SK-N-SH treated with all-trans-retinoic acid at 6 μM for 48 hours (cell line): ENCODE measurements at regions not wholly inside any gene's neighbourhood (a gene's known extent, or its start where the extent isn't known, plus 50 kb on each side); places are given as distances from the start of the nearest gene placed in this dataset.

Source experiments
- ATAC-seq: fragments of 200-7000 bp; cut with Tn5 transposase; 3 replicates; pipeline ENCODE4 v1.9.1; 2020; ENCODE audit warnings: mild to moderate bottlenecking, moderate library complexity
- BACH2 ChIP-seq: fragments of 250-450 bp; sonication (Bioruptor Pico); IDR thresholded peaks from 2 replicates; pipeline ENCODE4 v1.9.0; 2021; ENCODE audit warnings: mild to moderate bottlenecking, borderline replicate concordance
- CSDC2 ChIP-seq: fragments of 250-450 bp; sonication (Bioruptor Pico); IDR thresholded peaks from 2 replicates; pipeline ENCODE4 v1.5.0; 2020; ENCODE audit warnings: mild to moderate bottlenecking, moderate library complexity
- GLIS3 ChIP-seq: fragments of 250-450 bp; sonication (Bioruptor Pico); IDR thresholded peaks from 2 replicates; pipeline ENCODE4 v1.5.0; 2020; ENCODE audit warnings: mild to moderate bottlenecking, moderate library complexity
- ISL1 ChIP-seq: fragments of 250-450 bp; sonication (Bioruptor Pico); IDR thresholded peaks from 2 replicates; pipeline ENCODE4 v2.1.2; 2022; ENCODE audit warnings: mild to moderate bottlenecking, moderate library complexity
- OSR1 ChIP-seq: fragments of 250-450 bp; sonication (Bioruptor Pico); IDR thresholded peaks from 2 replicates; pipeline ENCODE4 v1.8.0; 2022; ENCODE audit warnings: moderate library complexity, mild to moderate bottlenecking, inconsistent platforms
- TCF4 ChIP-seq: fragments of 250-450 bp; sonication (Bioruptor Pico); IDR thresholded peaks from 2 replicates; pipeline ENCODE4 v1.8.0; 2021; ENCODE audit warnings: mild to moderate bottlenecking, moderate library complexity, borderline replicate concordance
- TOX ChIP-seq: fragments of 250-450 bp; sonication (Bioruptor Pico); IDR thresholded peaks from 2 replicates; pipeline ENCODE4 v1.8.0; 2021; ENCODE audit warnings: mild to moderate bottlenecking, moderate library complexity, borderline replicate concordance
- ZC3H10 ChIP-seq: fragments of 250-450 bp; sonication (Bioruptor Pico); IDR thresholded peaks from 2 replicates; pipeline ENCODE4 v1.5.1; 2021; ENCODE audit warnings: mild to moderate bottlenecking, moderate library complexity
- ZFP3 ChIP-seq: fragments of 250-450 bp; sonication (Bioruptor Pico); IDR thresholded peaks from 2 replicates; pipeline ENCODE4 v1.5.0; 2020; ENCODE audit warnings: mild to moderate bottlenecking, moderate library complexity
- ZNF565 ChIP-seq: fragments of 450-650 bp; formaldehyde crosslinking; conservative IDR thresholded peaks from 2 replicates; pipeline ENCODE4 v1.5.0; 2020; ENCODE audit warnings: low read depth, mild to moderate bottlenecking, moderate library complexity
- TF ChIP-seq, protein P1 (sequence below): fragments of 250-450 bp; sonication (Bioruptor Pico); IDR thresholded peaks from 2 replicates; pipeline ENCODE4 v1.5.1; 2021; ENCODE audit warnings: mild to moderate bottlenecking, moderate library complexity
- TF ChIP-seq, protein P2 (sequence below): fragments of 250-450 bp; sonication (Bioruptor Pico); IDR thresholded peaks from 2 replicates; pipeline ENCODE4 v1.5.0; 2020; ENCODE audit warnings: mild to moderate bottlenecking, moderate library complexity
- TF ChIP-seq, protein P3 (sequence below): fragments of 250-450 bp; sonication (Bioruptor Pico); IDR thresholded peaks from 2 replicates; pipeline ENCODE4 v1.8.0; 2021; ENCODE audit warnings: low read depth, mild to moderate bottlenecking, moderate library complexity, borderline replicate concordance
- TF ChIP-seq, protein P4 (sequence below): fragments of 250-450 bp; sonication (Bioruptor Pico); IDR thresholded peaks from 2 replicates; pipeline ENCODE4 v1.5.1; 2020; ENCODE audit warnings: low read depth, mild to moderate bottlenecking, moderate library complexity
- TF ChIP-seq, protein P5 (sequence below): fragments of 250-450 bp; sonication (Bioruptor Pico); IDR thresholded peaks from 2 replicates; pipeline ENCODE4 v1.8.0; 2020; ENCODE audit warnings: mild to moderate bottlenecking, moderate library complexity, borderline replicate concordance

DNA sequence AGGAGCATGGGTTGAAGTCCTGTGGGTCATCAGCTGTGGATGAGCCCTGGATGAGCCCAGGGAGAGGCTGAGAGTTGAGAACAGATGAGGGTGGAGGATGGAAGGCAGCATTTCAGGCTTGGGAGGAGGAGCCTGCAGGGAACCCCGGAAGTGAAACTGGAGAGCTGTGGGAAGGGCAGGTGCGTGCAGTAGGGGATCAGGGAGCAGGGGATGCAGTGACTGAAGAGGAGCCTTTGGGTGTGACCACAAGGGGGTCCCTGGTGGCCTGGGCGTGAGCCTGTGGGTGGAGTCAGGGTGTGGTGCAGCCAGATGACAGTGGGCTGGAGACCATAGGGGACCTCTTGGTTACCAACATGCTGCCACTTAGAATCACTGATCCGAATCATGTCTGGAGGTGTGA lies 115.5 kb downstream of the PAPOLA start:
- TF ChIP-seq, protein P1, sequence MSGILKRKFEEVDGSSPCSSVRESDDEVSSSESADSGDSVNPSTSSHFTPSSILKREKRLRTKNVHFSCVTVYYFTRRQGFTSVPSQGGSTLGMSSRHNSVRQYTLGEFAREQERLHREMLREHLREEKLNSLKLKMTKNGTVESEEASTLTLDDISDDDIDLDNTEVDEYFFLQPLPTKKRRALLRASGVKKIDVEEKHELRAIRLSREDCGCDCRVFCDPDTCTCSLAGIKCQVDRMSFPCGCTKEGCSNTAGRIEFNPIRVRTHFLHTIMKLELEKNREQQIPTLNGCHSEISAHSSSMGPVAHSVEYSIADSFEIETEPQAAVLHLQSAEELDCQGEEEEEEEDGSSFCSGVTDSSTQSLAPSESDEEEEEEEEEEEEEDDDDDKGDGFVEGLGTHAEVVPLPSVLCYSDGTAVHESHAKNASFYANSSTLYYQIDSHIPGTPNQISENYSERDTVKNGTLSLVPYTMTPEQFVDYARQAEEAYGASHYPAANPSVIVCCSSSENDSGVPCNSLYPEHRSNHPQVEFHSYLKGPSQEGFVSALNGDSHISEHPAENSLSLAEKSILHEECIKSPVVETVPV (CRISPR knock-in tag) = no peak
- TF ChIP-seq TCF4 (CRISPR knock-in tag) = no peak
- no peak for TF ChIP-seq OSR1 (CRISPR knock-in tag)
- TF ChIP-seq ZNF565 (CRISPR knock-in tag) = no peak
- TF ChIP-seq, protein P2, sequence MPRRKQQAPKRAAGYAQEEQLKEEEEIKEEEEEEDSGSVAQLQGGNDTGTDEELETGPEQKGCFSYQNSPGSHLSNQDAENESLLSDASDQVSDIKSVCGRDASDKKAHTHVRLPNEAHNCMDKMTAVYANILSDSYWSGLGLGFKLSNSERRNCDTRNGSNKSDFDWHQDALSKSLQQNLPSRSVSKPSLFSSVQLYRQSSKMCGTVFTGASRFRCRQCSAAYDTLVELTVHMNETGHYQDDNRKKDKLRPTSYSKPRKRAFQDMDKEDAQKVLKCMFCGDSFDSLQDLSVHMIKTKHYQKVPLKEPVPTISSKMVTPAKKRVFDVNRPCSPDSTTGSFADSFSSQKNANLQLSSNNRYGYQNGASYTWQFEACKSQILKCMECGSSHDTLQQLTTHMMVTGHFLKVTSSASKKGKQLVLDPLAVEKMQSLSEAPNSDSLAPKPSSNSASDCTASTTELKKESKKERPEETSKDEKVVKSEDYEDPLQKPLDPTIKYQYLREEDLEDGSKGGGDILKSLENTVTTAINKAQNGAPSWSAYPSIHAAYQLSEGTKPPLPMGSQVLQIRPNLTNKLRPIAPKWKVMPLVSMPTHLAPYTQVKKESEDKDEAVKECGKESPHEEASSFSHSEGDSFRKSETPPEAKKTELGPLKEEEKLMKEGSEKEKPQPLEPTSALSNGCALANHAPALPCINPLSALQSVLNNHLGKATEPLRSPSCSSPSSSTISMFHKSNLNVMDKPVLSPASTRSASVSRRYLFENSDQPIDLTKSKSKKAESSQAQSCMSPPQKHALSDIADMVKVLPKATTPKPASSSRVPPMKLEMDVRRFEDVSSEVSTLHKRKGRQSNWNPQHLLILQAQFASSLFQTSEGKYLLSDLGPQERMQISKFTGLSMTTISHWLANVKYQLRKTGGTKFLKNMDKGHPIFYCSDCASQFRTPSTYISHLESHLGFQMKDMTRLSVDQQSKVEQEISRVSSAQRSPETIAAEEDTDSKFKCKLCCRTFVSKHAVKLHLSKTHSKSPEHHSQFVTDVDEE (CRISPR knock-in tag) = no peak
- TF ChIP-seq, protein P3, sequence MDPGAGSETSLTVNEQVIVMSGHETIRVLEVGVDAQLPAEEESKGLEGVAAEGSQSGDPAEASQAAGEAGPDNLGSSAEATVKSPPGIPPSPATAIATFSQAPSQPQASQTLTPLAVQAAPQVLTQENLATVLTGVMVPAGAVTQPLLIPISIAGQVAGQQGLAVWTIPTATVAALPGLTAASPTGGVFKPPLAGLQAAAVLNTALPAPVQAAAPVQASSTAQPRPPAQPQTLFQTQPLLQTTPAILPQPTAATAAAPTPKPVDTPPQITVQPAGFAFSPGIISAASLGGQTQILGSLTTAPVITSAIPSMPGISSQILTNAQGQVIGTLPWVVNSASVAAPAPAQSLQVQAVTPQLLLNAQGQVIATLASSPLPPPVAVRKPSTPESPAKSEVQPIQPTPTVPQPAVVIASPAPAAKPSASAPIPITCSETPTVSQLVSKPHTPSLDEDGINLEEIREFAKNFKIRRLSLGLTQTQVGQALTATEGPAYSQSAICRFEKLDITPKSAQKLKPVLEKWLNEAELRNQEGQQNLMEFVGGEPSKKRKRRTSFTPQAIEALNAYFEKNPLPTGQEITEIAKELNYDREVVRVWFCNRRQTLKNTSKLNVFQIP (CRISPR knock-in tag) = no peak
- TF ChIP-seq CSDC2 (CRISPR knock-in tag) = no peak
- TF ChIP-seq ZC3H10 (CRISPR knock-in tag) = no peak
- TF ChIP-seq, protein P4, sequence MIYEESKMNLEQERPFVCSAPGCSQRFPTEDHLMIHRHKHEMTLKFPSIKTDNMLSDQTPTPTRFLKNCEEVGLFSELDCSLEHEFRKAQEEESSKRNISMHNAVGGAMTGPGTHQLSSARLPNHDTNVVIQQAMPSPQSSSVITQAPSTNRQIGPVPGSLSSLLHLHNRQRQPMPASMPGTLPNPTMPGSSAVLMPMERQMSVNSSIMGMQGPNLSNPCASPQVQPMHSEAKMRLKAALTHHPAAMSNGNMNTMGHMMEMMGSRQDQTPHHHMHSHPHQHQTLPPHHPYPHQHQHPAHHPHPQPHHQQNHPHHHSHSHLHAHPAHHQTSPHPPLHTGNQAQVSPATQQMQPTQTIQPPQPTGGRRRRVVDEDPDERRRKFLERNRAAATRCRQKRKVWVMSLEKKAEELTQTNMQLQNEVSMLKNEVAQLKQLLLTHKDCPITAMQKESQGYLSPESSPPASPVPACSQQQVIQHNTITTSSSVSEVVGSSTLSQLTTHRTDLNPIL (CRISPR knock-in tag) = no peak
- TF ChIP-seq, protein P5, sequence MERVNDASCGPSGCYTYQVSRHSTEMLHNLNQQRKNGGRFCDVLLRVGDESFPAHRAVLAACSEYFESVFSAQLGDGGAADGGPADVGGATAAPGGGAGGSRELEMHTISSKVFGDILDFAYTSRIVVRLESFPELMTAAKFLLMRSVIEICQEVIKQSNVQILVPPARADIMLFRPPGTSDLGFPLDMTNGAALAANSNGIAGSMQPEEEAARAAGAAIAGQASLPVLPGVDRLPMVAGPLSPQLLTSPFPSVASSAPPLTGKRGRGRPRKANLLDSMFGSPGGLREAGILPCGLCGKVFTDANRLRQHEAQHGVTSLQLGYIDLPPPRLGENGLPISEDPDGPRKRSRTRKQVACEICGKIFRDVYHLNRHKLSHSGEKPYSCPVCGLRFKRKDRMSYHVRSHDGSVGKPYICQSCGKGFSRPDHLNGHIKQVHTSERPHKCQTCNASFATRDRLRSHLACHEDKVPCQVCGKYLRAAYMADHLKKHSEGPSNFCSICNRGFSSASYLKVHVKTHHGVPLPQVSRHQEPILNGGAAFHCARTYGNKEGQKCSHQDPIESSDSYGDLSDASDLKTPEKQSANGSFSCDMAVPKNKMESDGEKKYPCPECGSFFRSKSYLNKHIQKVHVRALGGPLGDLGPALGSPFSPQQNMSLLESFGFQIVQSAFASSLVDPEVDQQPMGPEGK (CRISPR knock-in tag) = no peak
- no peak for TF ChIP-seq BACH2 (CRISPR knock-in tag)
- no peak for TF ChIP-seq ZFP3 (CRISPR knock-in tag)
- no peak for ATAC-seq

DNA sequence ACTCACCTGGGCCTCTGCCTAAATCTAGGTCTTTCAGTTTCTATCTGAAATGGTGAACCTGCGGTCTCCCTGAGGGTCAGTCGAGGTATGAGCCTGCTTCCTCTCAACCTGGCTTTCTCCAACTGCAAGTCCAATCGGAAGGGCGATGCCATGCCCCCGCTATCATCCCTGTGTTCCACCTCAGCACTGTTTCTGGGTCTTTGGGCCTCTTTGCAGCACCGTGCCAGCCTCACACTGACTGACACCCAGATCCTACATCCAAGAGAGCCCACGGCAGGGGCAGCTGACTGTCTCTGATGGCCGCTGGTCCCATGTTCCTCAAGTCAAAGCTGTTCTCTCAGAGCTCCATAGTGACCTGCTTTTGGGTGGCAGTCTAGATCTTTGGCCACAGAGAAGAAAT lies 120.7 kb downstream of the PAPOLA start:
- ATAC-seq = no peak

DNA sequence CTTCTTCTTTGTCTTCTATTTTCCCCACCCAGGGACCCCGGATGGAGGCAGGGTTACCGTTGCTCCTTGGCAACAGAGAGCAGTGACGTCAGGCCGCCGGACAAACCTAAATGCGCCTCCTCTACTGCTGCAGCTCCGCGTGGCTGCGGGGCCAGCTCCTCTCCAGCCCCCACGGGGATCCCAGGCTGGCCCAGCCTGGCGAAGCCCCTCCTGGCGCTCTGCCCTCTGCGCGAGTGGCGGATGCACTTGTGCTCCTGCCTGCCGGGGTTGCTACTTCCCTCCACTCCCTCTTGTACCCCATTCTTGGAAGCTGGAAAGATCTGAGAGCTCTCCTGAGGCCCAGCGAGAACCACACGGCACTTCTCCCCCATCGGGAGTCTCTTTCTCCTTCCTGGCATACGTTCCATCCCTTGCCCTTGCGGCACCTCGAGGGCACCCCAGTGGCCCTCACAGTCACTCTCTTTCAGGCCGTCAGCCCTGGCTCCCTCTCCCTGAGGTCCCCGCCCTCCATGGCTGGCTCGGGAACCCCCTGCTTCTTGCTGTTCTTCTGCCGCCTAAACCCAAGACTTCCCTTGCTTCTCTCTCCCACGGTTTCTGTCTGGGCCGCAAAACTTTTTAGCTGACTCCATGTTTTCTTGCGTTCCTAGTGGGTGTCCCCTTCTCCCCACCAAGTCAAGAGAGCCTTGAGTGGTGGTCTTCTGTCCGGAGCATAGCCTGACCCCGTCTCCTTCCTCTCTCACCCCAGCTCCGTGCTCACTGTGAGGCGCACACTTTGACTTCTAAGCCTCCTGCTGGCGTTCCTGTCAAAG lies 121.7 kb downstream of the PAPOLA start:
- ATAC-seq = no peak
- TF ChIP-seq GLIS3 (CRISPR knock-in tag) = no peak

More for the DNA sequence above, 120.7 kb downstream of the PAPOLA start:
- TF ChIP-seq ISL1 (CRISPR knock-in tag) (no peak), TOX (no peak)
- TF ChIP-seq, protein P5 (CRISPR knock-in tag) = no peak
- TF ChIP-seq, all 23 proteins: peak for 0
